GM19467 (cell line): ENCODE measurements at regions not wholly inside any gene's neighbourhood (a gene's known extent, or its start where the extent isn't known, plus 50 kb on each side); places are given as distances from the start of the nearest gene placed in this dataset.

Experiments
- ATAC-seq: cut with Tn5 transposase; IDR thresholded peaks from one replicate; pipeline ENCODE4 v1.9.1; 2021; ENCODE audit warnings: mild to moderate bottlenecking, moderate library complexity; ENCODE audit not compliant: unreplicated experiment

GRCh38 chr2:64196963-64197362 lies 52.7 kb upstream of the PELI1 start:
- ATAC-seq: no peak

- ATAC-seq: no peak
These were observed 56.9 kb upstream of the PELI1 start for GRCh38 chr2:64201151-64201550.

- no peak for ATAC-seq
These were observed 58.1 kb upstream of the PELI1 start for GRCh38 chr2:64202206-64202845.

- ATAC-seq: no peak
These were observed 59.1 kb upstream of the PELI1 start for GRCh38 chr2:64203131-64203857.

- peak; percentile 47 for ATAC-seq
These were observed 59.8 kb upstream of the PELI1 start for GRCh38 chr2:64203858-64204632.

- no peak for ATAC-seq
These were observed 60.5 kb upstream of the PELI1 start for GRCh38 chr2:64204703-64205102.

- no peak for ATAC-seq
These were observed 61.2 kb upstream of the PELI1 start for GRCh38 chr2:64205415-64205814.

GRCh38 chr2:64207573-64207972 lies 63.4 kb upstream of the PELI1 start:
- ATAC-seq: no peak

GRCh38 chr2:64210816-64211215 lies 66.6 kb upstream of the PELI1 start:
- no peak for ATAC-seq

GRCh38 chr2:64211276-64211921 lies 67.2 kb upstream of the PELI1 start:
- ATAC-seq: no peak

GRCh38 chr2:64212346-64212745 lies 68.1 kb upstream of the PELI1 start:
- no peak for ATAC-seq

- no peak for ATAC-seq
These were observed 68.6 kb upstream of the PELI1 start for GRCh38 chr2:64212801-64213321.

- ATAC-seq: peak; percentile 44
These were observed 69.5 kb upstream of the PELI1 start for GRCh38 chr2:64213532-64214275.

GRCh38 chr2:64214281-64215115 lies 70.3 kb upstream of the PELI1 start:
- ATAC-seq: peak; percentile 52

- no peak for ATAC-seq
These were observed 73.1 kb upstream of the PELI1 start for GRCh38 chr2:64217198-64217869.

- ATAC-seq: no peak
These were observed 74.0 kb upstream of the PELI1 start for GRCh38 chr2:64218137-64218802.

GRCh38 chr2:64219149-64219548 lies 74.9 kb upstream of the PELI1 start:
- ATAC-seq: no peak

GRCh38 chr2:64220265-64220664 lies 76.0 kb upstream of the PELI1 start:
- no peak for ATAC-seq
